ENCODE measurements at regions not wholly inside any gene's neighbourhood (a gene's known extent, or its start where the extent isn't known, plus 50 kb on each side); places are given as distances from the start of the nearest gene placed in this dataset.
A peak's percentile ranks its signal among the peaks of the same experiment; 100 is the strongest.

GRCh38 chr12:53803194-53803593 lies 51.4 kb upstream of the CISTR start:
- no peak for DNase-seq (ENCODE audit: low read depth, low spot score)
- ChIA-PET CTCF (interaction anchor here (0.7 to 5.3 kb wide), 4 partner anchors 8 to 411 kb away, joined by 3 to 28 read pairs (median 4); no protein-coding TSS in a partner anchor), POLR2A (no interaction called here)
- H3K4me3 ChIP-seq (ENCODE audit: low read depth, low read length) = no peak overlapping the region
- TF ChIP-seq, protein P1, sequence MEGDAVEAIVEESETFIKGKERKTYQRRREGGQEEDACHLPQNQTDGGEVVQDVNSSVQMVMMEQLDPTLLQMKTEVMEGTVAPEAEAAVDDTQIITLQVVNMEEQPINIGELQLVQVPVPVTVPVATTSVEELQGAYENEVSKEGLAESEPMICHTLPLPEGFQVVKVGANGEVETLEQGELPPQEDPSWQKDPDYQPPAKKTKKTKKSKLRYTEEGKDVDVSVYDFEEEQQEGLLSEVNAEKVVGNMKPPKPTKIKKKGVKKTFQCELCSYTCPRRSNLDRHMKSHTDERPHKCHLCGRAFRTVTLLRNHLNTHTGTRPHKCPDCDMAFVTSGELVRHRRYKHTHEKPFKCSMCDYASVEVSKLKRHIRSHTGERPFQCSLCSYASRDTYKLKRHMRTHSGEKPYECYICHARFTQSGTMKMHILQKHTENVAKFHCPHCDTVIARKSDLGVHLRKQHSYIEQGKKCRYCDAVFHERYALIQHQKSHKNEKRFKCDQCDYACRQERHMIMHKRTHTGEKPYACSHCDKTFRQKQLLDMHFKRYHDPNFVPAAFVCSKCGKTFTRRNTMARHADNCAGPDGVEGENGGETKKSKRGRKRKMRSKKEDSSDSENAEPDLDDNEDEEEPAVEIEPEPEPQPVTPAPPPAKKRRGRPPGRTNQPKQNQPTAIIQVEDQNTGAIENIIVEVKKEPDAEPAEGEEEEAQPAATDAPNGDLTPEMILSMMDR (IDR thresholded peaks at IDR 0.05; ENCODE audit: insufficient read depth, low read length, missing control alignments) = no peak

DNA sequence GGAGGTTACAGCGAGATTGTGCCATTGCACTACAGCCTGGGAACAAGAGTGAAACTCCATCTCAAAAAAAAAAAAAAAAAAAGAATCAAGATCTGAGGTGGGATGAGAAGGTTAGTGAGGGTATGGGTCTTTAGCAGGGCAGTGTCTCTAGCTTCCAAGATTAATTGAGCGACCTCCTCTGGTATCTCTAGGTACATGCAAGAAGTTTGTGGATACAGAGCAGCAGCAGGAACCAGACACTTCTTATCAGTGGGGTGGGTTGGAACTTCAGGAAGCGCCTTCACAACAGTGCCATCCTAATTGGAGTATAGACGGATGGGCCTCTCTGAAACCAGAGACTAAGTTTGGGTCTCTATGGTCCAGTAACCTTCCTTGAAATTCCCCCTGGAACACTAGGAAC lies 51.9 kb upstream of the CISTR start:
- no peak overlapping the region for H3K4me3 ChIP-seq (ENCODE audit: low read depth, low read length)
- TF ChIP-seq, protein P1 (IDR thresholded peaks at IDR 0.05; ENCODE audit: insufficient read depth, low read length, missing control alignments) = no peak
- POLR2A ChIA-PET = no interaction called here
- CTCF ChIA-PET = interaction anchor here (0.7 to 5.3 kb wide), 4 partner anchors 9 to 411 kb away, joined by 3 to 28 read pairs (median 4); no protein-coding TSS in a partner anchor
- DNase-seq (ENCODE audit: low read depth, low spot score) = no peak

- ChIA-PET POLR2A (no interaction called here), CTCF (interaction anchor here (5.3 kb wide), 1 partner anchor 12 kb away, joined by 28 read pairs; no protein-coding TSS in a partner anchor)
Observed at GRCh38 chr12:53804429-53804828, 52.6 kb upstream of the CISTR start.

GRCh38 chr12:53805067-53805466 lies 53.3 kb upstream of the CISTR start:
- no peak for DNase-seq (ENCODE audit: low read depth, low spot score)
- TF ChIP-seq, protein P1 (IDR thresholded peaks at IDR 0.05; ENCODE audit: insufficient read depth, low read length, missing control alignments) = no peak
- H3K4me3 ChIP-seq (ENCODE audit: low read depth, low read length) = no peak overlapping the region
- CTCF ChIA-PET = interaction anchor here (2.2 to 5.3 kb wide), 2 partner anchors 13 to 17 kb away, joined by 8 to 28 read pairs; no protein-coding TSS in a partner anchor
- POLR2A ChIA-PET = no interaction called here

More at GRCh38 chr12:53804429-53804828, 52.6 kb upstream of the CISTR start:
- TF ChIP-seq, protein P1 (IDR thresholded peaks at IDR 0.05; ENCODE audit: insufficient read depth, low read length, missing control alignments) = no peak
- no peak for DNase-seq (ENCODE audit: low read depth, low spot score)
- no peak overlapping the region for H3K4me3 ChIP-seq (ENCODE audit: low read depth, low read length)

- H3K4me3 ChIP-seq (ENCODE audit: low read depth, low read length) = no peak overlapping the region
- ChIA-PET POLR2A (no interaction called here), CTCF (interaction anchor here (0.9 to 5.3 kb wide), 3 partner anchors 11 to 18 kb away, joined by 3 to 28 read pairs (median 8); no protein-coding TSS in a partner anchor)
- DNase-seq (ENCODE audit: low read depth, low spot score) = no peak
- TF ChIP-seq, protein P1 (IDR thresholded peaks at IDR 0.05; ENCODE audit: insufficient read depth, low read length, missing control alignments) = no peak
Observed at GRCh38 chr12:53805791-53806190, 54.0 kb upstream of the CISTR start.

GRCh38 chr12:53806721-53807120 lies 54.9 kb upstream of the CISTR start:
- peak; percentile 3 for DNase-seq (ENCODE audit: low read depth, low spot score)
- TF ChIP-seq, protein P1 (IDR thresholded peaks at IDR 0.05; ENCODE audit: insufficient read depth, low read length, missing control alignments) = no peak
- no peak overlapping the region for H3K4me3 ChIP-seq (ENCODE audit: low read depth, low read length)
- POLR2A ChIA-PET = no interaction called here
- CTCF ChIA-PET = interaction anchor here (0.9 to 5.3 kb wide), 3 partner anchors 12 to 18 kb away, joined by 3 to 28 read pairs (median 8); no protein-coding TSS in a partner anchor

Measured in AG04449 (cell line).